Brain microvascular endothelial cell (primary cell): ENCODE measurements at regions not wholly inside any gene's neighbourhood (a gene's known extent, or its start where the extent isn't known, plus 50 kb on each side); places are given as distances from the start of the nearest gene placed in this dataset.

Experiments
- DNase-seq: peaks from one replicate; pipeline ENCODE4 v3.0.0-alpha.2; 2020
- H3K27ac ChIP-seq: fragments of 250-450 bp; sonication (Bioruptor Pico); 2 replicates; pipeline ENCODE4 v1.5.1; 2020; ENCODE audit warnings: mild to moderate bottlenecking, moderate library complexity
- H3K27me3 ChIP-seq: fragments of 250-450 bp; sonication (Bioruptor Pico); replicated peaks from 2 replicates; pipeline ENCODE4 v1.5.1; 2020; ENCODE audit warnings: mild to moderate bottlenecking
- H3K36me3 ChIP-seq: fragments of 250-450 bp; sonication (Bioruptor Pico); replicated peaks from 2 replicates; pipeline ENCODE4 v1.5.1; 2020; ENCODE audit warnings: mild to moderate bottlenecking
- H3K4me3 ChIP-seq: 2 replicates; pipeline ENCODE4 v1.5.1; 2011; ENCODE audit warnings: low read depth, mild to moderate bottlenecking, control low read depth, low read length, moderate library complexity
- in situ Hi-C: cut with HindIII; loops from 2 replicates; pipeline ENCODE4 v1.10.0; 2017; ENCODE audit warnings: low sequenced_read_pairs, low pct_ligation_motif_present
- TF ChIP-seq, protein P1 (sequence below): IDR thresholded peaks from 2 replicates; pipeline ENCODE4 v1.5.1; 2011; ENCODE audit warnings: low read depth, mild to moderate bottlenecking, moderate library complexity, low read length, control low read depth, inconsistent platforms; ENCODE audit errors: missing control alignments

DNA sequence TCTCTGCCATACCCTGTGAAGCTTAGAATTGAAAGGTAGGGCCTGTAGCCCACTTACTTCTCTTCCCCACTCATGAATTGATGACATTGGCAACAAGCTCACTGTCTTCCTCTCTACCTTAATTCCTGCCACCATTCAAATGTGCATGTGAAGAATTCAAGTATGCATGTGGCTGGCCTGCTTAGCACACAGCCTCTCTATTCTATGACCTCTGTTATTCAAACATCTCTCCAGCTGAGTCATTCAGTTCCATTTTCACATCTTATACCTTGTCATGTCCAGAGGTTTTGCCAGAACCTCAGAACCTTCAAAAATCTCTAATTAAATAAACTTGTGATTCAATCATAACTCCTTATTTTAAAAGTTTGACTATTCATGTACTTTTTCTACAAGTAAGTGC lies 114.7 kb upstream of the MAN2A1 start:
- TF ChIP-seq, protein P1, sequence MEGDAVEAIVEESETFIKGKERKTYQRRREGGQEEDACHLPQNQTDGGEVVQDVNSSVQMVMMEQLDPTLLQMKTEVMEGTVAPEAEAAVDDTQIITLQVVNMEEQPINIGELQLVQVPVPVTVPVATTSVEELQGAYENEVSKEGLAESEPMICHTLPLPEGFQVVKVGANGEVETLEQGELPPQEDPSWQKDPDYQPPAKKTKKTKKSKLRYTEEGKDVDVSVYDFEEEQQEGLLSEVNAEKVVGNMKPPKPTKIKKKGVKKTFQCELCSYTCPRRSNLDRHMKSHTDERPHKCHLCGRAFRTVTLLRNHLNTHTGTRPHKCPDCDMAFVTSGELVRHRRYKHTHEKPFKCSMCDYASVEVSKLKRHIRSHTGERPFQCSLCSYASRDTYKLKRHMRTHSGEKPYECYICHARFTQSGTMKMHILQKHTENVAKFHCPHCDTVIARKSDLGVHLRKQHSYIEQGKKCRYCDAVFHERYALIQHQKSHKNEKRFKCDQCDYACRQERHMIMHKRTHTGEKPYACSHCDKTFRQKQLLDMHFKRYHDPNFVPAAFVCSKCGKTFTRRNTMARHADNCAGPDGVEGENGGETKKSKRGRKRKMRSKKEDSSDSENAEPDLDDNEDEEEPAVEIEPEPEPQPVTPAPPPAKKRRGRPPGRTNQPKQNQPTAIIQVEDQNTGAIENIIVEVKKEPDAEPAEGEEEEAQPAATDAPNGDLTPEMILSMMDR: no peak
- in situ Hi-C loops: no loop called here
- DNase-seq: peak; percentile 6
- no peak overlapping the region for H3K27ac ChIP-seq
- H3K27me3 ChIP-seq: no peaks in the 10 kb centered on the region
- H3K4me3 ChIP-seq: no peak overlapping the region
- no peaks in the 10 kb centered on the region for H3K36me3 ChIP-seq

DNA sequence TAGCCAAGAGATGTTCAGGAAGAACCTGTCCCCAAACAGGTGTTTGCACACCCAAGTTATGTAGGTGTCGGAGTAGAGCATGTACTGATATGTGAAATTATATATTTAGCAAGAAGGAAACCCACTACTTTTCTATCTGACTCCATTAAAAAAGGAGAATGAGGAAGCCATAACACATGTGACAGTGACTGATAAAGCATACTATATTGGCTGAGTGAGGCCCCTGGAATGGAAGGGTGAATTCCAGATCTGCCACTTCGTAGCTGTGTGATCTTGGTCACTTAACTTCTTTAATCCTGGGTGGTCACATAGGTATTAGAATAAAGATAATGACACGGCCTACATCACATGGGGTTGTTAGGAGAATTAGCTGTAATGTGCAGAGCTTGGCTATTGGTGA lies 116.0 kb upstream of the MAN2A1 start:
- TF ChIP-seq, protein P1: no peak
- no peaks in the 10 kb centered on the region for H3K27me3 ChIP-seq
- H3K36me3 ChIP-seq: no peaks in the 10 kb centered on the region
- no peak overlapping the region for H3K4me3 ChIP-seq
- in situ Hi-C loops: no loop called here
- no peak for DNase-seq
- H3K27ac ChIP-seq: no peak overlapping the region

DNA sequence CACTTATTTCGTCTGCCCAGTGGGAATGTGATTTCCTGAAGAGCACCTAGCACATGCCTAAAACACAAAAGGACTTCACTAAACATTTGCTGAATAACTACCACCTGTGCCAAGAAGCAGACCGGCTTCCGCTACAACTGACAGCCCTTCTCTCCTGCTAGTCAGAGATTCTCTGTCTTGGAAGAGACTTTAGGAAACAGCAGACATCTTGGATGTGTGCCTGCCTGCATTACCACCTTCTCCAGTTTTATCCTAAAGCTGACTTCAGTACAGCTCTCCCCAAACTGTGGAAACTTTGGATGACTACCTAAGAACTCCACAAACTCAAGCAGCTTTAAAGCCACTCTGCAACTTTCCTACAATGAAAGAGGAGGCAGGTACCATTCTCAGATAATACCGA lies 116.5 kb upstream of the MAN2A1 start:
- in situ Hi-C loops: no loop called here
- H3K4me3 ChIP-seq: no peak overlapping the region
- DNase-seq: no peak
- H3K27me3 ChIP-seq: no peaks in the 10 kb centered on the region
- H3K27ac ChIP-seq: no peak overlapping the region
- TF ChIP-seq, protein P1: no peak
- no peaks in the 10 kb centered on the region for H3K36me3 ChIP-seq

DNA sequence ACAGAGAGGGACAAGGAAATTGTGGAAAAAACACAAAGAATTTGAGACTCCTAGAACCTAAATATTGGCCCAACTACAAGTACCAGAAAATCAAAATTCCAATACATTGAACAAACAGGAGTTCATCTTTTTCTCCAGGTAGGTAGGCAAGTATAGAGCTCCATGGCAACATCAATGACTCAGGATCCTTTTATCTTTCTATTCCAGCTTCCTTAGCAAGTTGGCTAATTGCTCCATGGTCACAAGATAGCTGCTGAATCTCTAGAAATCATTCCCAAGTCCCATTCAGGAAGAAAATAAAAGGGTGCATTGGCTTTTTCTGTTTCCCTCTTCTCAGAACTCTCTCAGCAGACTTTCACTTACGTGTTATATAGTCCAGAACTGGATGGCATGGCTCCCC lies 117.9 kb upstream of the MAN2A1 start:
- no peak overlapping the region for H3K4me3 ChIP-seq
- in situ Hi-C loops: no loop called here
- DNase-seq: no peak
- no peaks in the 10 kb centered on the region for H3K36me3 ChIP-seq
- no peak overlapping the region for H3K27ac ChIP-seq
- TF ChIP-seq, protein P1: no peak
- no peaks in the 10 kb centered on the region for H3K27me3 ChIP-seq

DNA sequence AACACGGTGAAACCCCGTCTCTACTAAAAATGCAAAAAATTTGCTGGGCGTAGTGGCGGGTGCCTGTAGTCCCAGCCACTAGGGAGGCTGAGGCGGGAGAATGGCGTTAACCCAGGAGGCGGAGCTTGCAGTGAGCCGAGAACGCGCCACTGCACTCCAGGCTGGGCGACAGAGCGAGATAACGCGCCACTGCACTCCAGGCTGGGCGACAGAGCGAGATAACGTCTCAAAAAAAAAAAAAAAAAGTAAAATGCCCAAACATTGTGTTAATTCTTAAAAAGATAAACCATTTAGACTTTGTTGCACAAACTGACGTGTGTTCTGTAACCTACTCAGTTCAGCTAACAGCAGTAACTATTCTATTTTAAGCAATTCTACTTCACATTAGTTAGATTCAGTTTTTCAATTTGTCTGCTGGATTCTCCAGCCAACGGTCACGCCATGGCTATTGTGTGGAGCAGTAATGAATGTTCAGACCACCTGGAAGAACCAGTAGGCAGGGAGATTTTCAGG lies 119.3 kb upstream of the MAN2A1 start:
- in situ Hi-C loops: no loop called here

More for the DNA sequence above, 119.3 kb upstream of the MAN2A1 start:
- no peak for DNase-seq
- Histone ChIP-seq H3K27me3 (no peaks in the 10 kb centered on the region), H3K36me3 (no peaks in the 10 kb centered on the region), H3K27ac (no peak overlapping the region), H3K4me3 (no peak overlapping the region)
- TF ChIP-seq, protein P1: no peak
